Upper lobe of right lung (tissue), 1 donor: ENCODE measurements at regions not wholly inside any gene's neighbourhood (a gene's known extent, or its start where the extent isn't known, plus 50 kb on each side); places are given as distances from the start of the nearest gene placed in this dataset.

Experiments used
- ATAC-seq: fragments of 200-7000 bp; cut with Tn5 transposase; one replicate; pipeline ENCODE4 v1.9.1; 2020; ENCODE audit warnings: mild to moderate bottlenecking, moderate library complexity
- DNase-seq: peaks from one replicate; pipeline ENCODE4 v3.0.0-alpha.2; 2020
- H3K27ac ChIP-seq: fragments of 200-600 bp; one replicate; pipeline ENCODE4 v1.8.0; 2022
- H3K27me3 ChIP-seq: fragments of 200-600 bp; one replicate; pipeline ENCODE4 v1.8.0; 2022; ENCODE audit warnings: mild to moderate bottlenecking
- H3K36me3 ChIP-seq: fragments of 200-600 bp; one replicate; pipeline ENCODE4 v1.8.0; 2022
- H3K4me1 ChIP-seq: fragments of 200-600 bp; one replicate; pipeline ENCODE4 v1.8.0; 2022
- H3K4me3 ChIP-seq: fragments of 200-600 bp; one replicate; pipeline ENCODE4 v1.8.0; 2022; ENCODE audit warnings: mild to moderate bottlenecking
- H3K9me3 ChIP-seq: fragments of 200-600 bp; one replicate; pipeline ENCODE4 v1.8.0; 2022
- intact Hi-C: fragments of 100-400 bp; cut with DNase I; formaldehyde crosslinking; loops from one replicate; pipeline ENCODE4 v1.11.0; 2022
- TF ChIP-seq, protein P1 (sequence below): fragments of 200-600 bp; IDR thresholded peaks from one replicate; pipeline ENCODE4 v1.8.0; 2022; ENCODE audit warnings: antibody characterized with exemption
- donor health status: DM: no; HTN: yes; CAD: no; lungs with severe emphysema.

DNA sequence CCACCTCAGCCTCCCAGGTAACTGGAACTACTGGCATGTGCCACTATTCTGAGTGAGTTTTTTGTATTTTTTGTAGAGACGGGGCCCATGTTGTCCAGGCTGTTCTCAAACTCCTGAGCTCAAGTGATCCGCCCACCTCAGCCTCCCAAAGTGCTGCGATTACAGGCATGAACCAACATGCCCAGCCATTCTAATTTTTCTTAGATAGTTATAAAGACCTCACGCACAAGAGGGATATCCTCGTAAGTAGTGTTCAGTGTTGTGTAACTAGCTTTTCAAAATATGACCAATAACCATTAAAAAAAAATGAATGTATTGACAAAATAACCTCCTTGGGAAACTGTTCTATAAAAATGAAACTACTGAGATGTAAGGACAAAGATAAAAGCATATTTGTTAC is 90.5 kb upstream of the FERD3L start:
- DNase-seq, result no peak
- Histone ChIP-seq H3K27ac (no peak overlapping the region), H3K27me3 (no peaks in the 10 kb centered on the region), H3K36me3 (no peaks in the 10 kb centered on the region), H3K9me3 (no peaks in the 10 kb centered on the region), H3K4me3 (no peak overlapping the region), H3K4me1 (no peaks in the 10 kb centered on the region)
- no peak for ATAC-seq
- intact Hi-C loops, result no loop called here
- TF ChIP-seq, protein P1, sequence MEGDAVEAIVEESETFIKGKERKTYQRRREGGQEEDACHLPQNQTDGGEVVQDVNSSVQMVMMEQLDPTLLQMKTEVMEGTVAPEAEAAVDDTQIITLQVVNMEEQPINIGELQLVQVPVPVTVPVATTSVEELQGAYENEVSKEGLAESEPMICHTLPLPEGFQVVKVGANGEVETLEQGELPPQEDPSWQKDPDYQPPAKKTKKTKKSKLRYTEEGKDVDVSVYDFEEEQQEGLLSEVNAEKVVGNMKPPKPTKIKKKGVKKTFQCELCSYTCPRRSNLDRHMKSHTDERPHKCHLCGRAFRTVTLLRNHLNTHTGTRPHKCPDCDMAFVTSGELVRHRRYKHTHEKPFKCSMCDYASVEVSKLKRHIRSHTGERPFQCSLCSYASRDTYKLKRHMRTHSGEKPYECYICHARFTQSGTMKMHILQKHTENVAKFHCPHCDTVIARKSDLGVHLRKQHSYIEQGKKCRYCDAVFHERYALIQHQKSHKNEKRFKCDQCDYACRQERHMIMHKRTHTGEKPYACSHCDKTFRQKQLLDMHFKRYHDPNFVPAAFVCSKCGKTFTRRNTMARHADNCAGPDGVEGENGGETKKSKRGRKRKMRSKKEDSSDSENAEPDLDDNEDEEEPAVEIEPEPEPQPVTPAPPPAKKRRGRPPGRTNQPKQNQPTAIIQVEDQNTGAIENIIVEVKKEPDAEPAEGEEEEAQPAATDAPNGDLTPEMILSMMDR, result no peak

DNA sequence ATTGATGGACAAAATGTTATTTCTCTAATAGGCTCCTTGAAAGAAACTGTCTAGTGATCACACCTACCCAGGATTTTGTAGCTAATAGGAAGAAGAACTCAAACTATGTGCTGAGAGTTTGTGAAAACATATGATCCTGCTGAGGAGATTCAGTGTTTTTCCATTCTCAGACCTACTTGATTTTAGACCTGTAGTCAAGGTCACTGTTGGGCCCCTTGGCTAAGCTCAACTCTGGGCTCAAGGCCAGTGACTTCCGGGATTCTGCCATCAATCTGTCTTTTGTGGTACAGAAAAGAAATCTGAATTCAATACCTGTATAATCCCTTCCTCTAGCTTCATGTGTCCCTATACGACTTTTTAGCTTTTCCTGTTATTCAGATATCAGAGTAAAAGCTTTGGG is 79.7 kb upstream of the FERD3L start:
- TF ChIP-seq, protein P1, result no peak
- Histone ChIP-seq H3K4me1 (no peaks in the 10 kb centered on the region), H3K27ac (no peak overlapping the region), H3K36me3 (no peaks in the 10 kb centered on the region), H3K27me3 (no peaks in the 10 kb centered on the region), H3K4me3 (no peak overlapping the region), H3K9me3 (no peaks in the 10 kb centered on the region)
- no peak for ATAC-seq
- no peak for DNase-seq
- intact Hi-C loops, result no loop called here

DNA sequence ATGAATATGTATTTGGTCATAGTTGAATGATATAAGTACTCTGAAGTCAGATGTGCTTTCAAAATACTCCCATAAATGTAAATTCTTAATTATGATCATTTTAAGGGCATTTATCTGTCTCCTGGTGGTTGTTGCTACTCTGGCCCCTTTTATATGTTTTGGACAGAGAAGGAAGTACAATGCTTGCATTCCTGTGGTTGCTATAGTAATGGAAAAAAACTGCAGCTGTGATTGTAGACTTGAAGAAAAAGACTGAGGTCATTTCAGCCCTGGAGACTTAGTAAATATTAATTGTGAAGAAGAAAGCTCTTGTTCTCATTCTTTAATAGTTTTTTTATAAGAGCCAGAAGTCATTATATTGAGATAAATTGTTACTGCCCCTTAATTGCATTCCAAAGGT is 70.2 kb upstream of the FERD3L start:
- TF ChIP-seq, protein P1, result no peak
- Histone ChIP-seq H3K36me3 (no peaks in the 10 kb centered on the region), H3K27ac (no peak overlapping the region), H3K4me3 (no peak overlapping the region), H3K9me3 (no peaks in the 10 kb centered on the region), H3K4me1 (no peaks in the 10 kb centered on the region), H3K27me3 (no peaks in the 10 kb centered on the region)
- intact Hi-C loops, result no loop called here
- DNase-seq (no peak), ATAC-seq (no peak)

DNA sequence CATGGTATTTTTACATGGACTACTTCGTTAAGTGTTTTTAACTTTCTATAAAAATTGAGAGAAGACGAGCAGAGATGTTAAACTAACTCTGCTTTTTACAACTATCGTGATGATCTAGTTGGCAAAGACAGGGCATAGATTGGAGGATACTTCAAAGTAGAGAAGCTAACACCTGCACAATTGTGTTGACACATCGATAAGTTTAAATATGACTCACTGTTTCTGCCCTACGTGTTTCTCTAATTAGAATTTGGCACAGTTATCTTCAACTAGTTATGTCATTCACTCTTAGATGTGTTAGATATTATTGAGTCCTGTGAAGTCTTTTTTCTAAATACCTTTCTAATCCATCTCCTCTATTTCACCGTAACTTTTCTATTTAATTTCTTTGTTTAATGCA is 68.5 kb upstream of the FERD3L start:
- no peaks in the 10 kb centered on the region for H3K9me3 ChIP-seq
- no peaks in the 10 kb centered on the region for H3K4me1 ChIP-seq
- H3K4me3 ChIP-seq, result no peak overlapping the region
- DNase-seq (no peak), ATAC-seq (no peak)
- H3K27me3 ChIP-seq, result no peaks in the 10 kb centered on the region
- H3K27ac ChIP-seq, result no peak overlapping the region
- H3K36me3 ChIP-seq, result no peaks in the 10 kb centered on the region
- TF ChIP-seq, protein P1, result no peak
- intact Hi-C loops, result no loop called here

DNA sequence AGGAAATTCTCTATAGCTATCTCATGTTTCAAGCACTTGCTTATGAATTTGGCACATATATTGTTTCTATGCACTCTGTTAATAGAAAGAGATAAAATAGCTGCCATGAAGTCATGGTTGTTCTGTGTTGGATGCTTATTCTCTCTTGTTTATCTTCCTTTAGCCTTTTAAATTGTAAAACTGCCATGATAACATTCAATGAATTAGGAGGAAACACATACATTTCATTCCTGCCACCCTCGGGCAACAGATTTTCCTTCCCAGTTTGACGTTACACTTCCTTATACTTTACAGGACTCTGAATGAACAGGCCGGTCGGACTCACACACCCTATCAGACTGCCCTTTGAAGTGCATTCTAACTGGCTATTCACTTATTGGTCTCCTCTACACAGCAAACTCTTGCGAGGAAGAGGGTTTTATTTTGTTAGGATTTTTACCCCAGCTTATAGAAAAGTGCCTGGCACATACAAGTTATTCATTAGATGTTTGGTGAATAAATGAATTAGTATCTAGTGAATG is 65.7 kb upstream of the FERD3L start:
- TF ChIP-seq, protein P1, result no peak
- ATAC-seq (no peak), DNase-seq (no peak)
- intact Hi-C loops, result no loop called here
- Histone ChIP-seq H3K27me3 (no peaks in the 10 kb centered on the region), H3K4me1 (no peaks in the 10 kb centered on the region), H3K9me3 (no peaks in the 10 kb centered on the region), H3K36me3 (no peaks in the 10 kb centered on the region), H3K4me3 (no peak overlapping the region), H3K27ac (no peak overlapping the region)

DNA sequence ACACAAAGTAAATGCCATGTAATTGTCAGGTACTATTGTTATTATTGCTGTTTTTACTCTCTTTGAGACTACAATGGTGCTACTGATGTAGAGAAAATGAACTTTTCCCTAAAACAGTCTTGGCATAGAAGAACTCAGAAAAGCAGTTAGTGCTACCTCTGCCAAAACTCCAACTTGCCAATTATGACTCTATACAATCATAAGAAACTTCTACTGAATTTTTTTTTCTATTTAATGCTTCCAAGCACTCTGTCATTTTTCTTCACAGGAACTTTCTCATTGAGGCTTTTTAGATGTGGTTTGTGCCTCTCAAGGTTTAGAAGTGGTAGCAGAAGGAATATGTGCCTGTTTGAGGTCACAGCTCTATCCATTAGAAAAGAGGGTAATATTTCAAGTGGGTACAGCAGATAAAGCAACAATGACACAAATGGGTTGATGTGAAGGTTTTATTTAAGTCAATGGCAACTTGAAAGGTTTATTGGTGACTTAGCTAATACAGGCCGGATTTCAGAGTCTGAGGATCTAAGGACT is 64.0 kb upstream of the FERD3L start:
- DNase-seq (no peak), ATAC-seq (no peak)
- TF ChIP-seq, protein P1, result no peak
- intact Hi-C loops, result no loop called here
- H3K4me1 ChIP-seq, result no peaks in the 10 kb centered on the region
- H3K9me3 ChIP-seq, result no peaks in the 10 kb centered on the region
- H3K27ac ChIP-seq, result no peak overlapping the region
- H3K36me3 ChIP-seq, result no peaks in the 10 kb centered on the region
- no peaks in the 10 kb centered on the region for H3K27me3 ChIP-seq
- H3K4me3 ChIP-seq, result no peak overlapping the region
